Tongue (tissue), 1 donor: ENCODE measurements at regions not wholly inside any gene's neighbourhood (a gene's known extent, or its start where the extent isn't known, plus 50 kb on each side); places are given as distances from the start of the nearest gene placed in this dataset.
"Not testable (repeated sequence)": the region's sequence is repeated elsewhere in the genome, so short reads cannot be mapped to it uniquely, and the experiment has no call there.

ENCODE experiments used
- DNase-seq: peaks from one replicate; pipeline ENCODE4 v3.0.0-alpha.2; 2015

GRCh38 chr17:11182430-11182829 lies 58.6 kb upstream of the SHISA6 start:
- no peak for DNase-seq

- no peak for DNase-seq
Observed at GRCh38 chr17:11178581-11178980, 62.4 kb upstream of the SHISA6 start.

GRCh38 chr17:11177340-11177739 lies 63.7 kb upstream of the SHISA6 start:
- DNase-seq: no peak

- DNase-seq: no peak
Observed at GRCh38 chr17:11176549-11176948, 64.5 kb upstream of the SHISA6 start.

GRCh38 chr17:11170881-11171280 lies 70.1 kb upstream of the SHISA6 start:
- DNase-seq: no peak

- no peak for DNase-seq
Observed at GRCh38 chr17:11151818-11152425, 89.1 kb upstream of the SHISA6 start.

GRCh38 chr17:11150906-11151511 lies 90.0 kb upstream of the SHISA6 start:
- DNase-seq: not testable (repeated sequence)

- DNase-seq: peak; percentile 73
Observed at GRCh38 chr17:11144358-11145233, 96.4 kb upstream of the SHISA6 start.

GRCh38 chr17:11142231-11142630 lies 98.8 kb upstream of the SHISA6 start:
- DNase-seq: no peak

- DNase-seq: no peak
Observed at GRCh38 chr17:11140501-11140900, 100.5 kb upstream of the SHISA6 start.

- peak; percentile 87 for DNase-seq
Observed at GRCh38 chr17:11140043-11140442, 101.0 kb upstream of the SHISA6 start.

- DNase-seq: no peak
Observed at GRCh38 chr17:11138023-11138422, 103.0 kb upstream of the SHISA6 start.

- DNase-seq: no peak
Observed at GRCh38 chr17:11135819-11136218, 105.2 kb upstream of the SHISA6 start.

- DNase-seq: no peak
Observed at GRCh38 chr17:11130367-11130766, 110.6 kb upstream of the SHISA6 start.

GRCh38 chr17:11122908-11123307 lies 118.1 kb upstream of the SHISA6 start:
- DNase-seq: peak; percentile 56

GRCh38 chr17:11121341-11121985 lies 119.5 kb upstream of the SHISA6 start:
- DNase-seq: peak; percentile 66

GRCh38 chr17:11109106-11109505 lies 131.9 kb upstream of the SHISA6 start:
- no peak for DNase-seq

GRCh38 chr17:11105141-11105540 lies 135.9 kb upstream of the SHISA6 start:
- DNase-seq: no peak

GRCh38 chr17:11097121-11097520 lies 143.9 kb upstream of the SHISA6 start:
- DNase-seq: no peak

- peak; percentile 28 for DNase-seq
Observed at GRCh38 chr17:11094331-11094730, 146.7 kb upstream of the SHISA6 start.

GRCh38 chr17:11086646-11087340 lies 154.2 kb upstream of the SHISA6 start:
- peak; percentile 59 for DNase-seq

GRCh38 chr17:11082559-11082958 lies 158.5 kb upstream of the SHISA6 start:
- no peak for DNase-seq
